GM18517 (cell line): ENCODE measurements at regions not wholly inside any gene's neighbourhood (a gene's known extent, or its start where the extent isn't known, plus 50 kb on each side); places are given as distances from the start of the nearest gene placed in this dataset.

Source experiments
- ATAC-seq: cut with Tn5 transposase; IDR thresholded peaks from one replicate; pipeline ENCODE4 v1.9.1; 2021; ENCODE audit warnings: mild to moderate bottlenecking, moderate library complexity; ENCODE audit not compliant: unreplicated experiment

GRCh38 chr14:97748616-97749015, 951.4 kb downstream of the VRK1 start:
- ATAC-seq: no peak

GRCh38 chr14:97757491-97757890, 960.3 kb downstream of the VRK1 start:
- no peak for ATAC-seq

- no peak for ATAC-seq
Measured at GRCh38 chr14:97760050-97760449, 962.9 kb downstream of the VRK1 start.

- ATAC-seq: no peak
Measured at GRCh38 chr14:97762386-97762785, 965.2 kb downstream of the VRK1 start.

GRCh38 chr14:97771340-97772045, 974.3 kb downstream of the VRK1 start:
- ATAC-seq: no peak

- no peak for ATAC-seq
Measured at GRCh38 chr14:97773598-97773997, 976.4 kb downstream of the VRK1 start.

- no peak for ATAC-seq
Measured at GRCh38 chr14:97776890-97777558, 979.8 kb downstream of the VRK1 start.

- no peak for ATAC-seq
Measured at GRCh38 chr14:97777622-97778355, 980.6 kb downstream of the VRK1 start.

GRCh38 chr14:97779140-97779539, 982.0 kb downstream of the VRK1 start:
- ATAC-seq: no peak

GRCh38 chr14:97780804-97781203, 983.6 kb downstream of the VRK1 start:
- ATAC-seq: no peak

- ATAC-seq: no peak
Measured at GRCh38 chr14:97781961-97782360, 984.8 kb downstream of the VRK1 start.

GRCh38 chr14:97782871-97783414, 985.8 kb downstream of the VRK1 start:
- ATAC-seq: no peak

GRCh38 chr14:97785495-97785894, 988.3 kb downstream of the VRK1 start:
- no peak for ATAC-seq

- ATAC-seq: peak; percentile 65
Measured at GRCh38 chr14:97788364-97788763, 991.2 kb downstream of the VRK1 start.

GRCh38 chr14:97788846-97789526, 991.8 kb downstream of the VRK1 start:
- ATAC-seq: peak; percentile 22

GRCh38 chr14:97791072-97791471, 993.9 kb downstream of the VRK1 start:
- no peak for ATAC-seq

GRCh38 chr14:97791906-97792305, 994.7 kb downstream of the VRK1 start:
- no peak for ATAC-seq

GRCh38 chr14:97796511-97796910, 999.3 kb downstream of the VRK1 start:
- no peak for ATAC-seq

- ATAC-seq: no peak
Measured at GRCh38 chr14:97798176-97798575, 1001.0 kb downstream of the VRK1 start.

GRCh38 chr14:97802430-97803373, 1005.5 kb downstream of the VRK1 start:
- ATAC-seq: no peak
